Body of pancreas (tissue), 4 donors: ENCODE measurements at regions not wholly inside any gene's neighbourhood (a gene's known extent, or its start where the extent isn't known, plus 50 kb on each side); places are given as distances from the start of the nearest gene placed in this dataset.

Source experiments
- ATAC-seq: fragments of 150-250 bp; one replicate; pipeline ENCODE4 v1.9.1; 2016
- DNase-seq, 4 donors: peaks; one replicate each; pipeline ENCODE4 v3.0.0-alpha.2; 2019
- H3K27ac ChIP-seq, 4 donors: fragments of 200-600 bp; sonication (generic); 1 replicate in 3 of 4; 2 replicates in 1 of 4; pipeline versions ENCODE4 v1.5.1 to v1.6.1; 2016 to 2019; ENCODE audit warnings: mild to moderate bottlenecking in 1 of 4, mixed read lengths in 1 of 4, moderate library complexity in 1 of 4
- H3K27me3 ChIP-seq, 2 donors: fragments of 200-600 bp; sonication (generic); one replicate each; pipeline ENCODE4 v1.6.0; 2016; ENCODE audit warnings: mild to moderate bottlenecking in 1 of 2
- H3K36me3 ChIP-seq, 2 donors: fragments of 200-600 bp; sonication (generic); replicated peaks in 1 of 2; 2 replicates each; pipeline ENCODE4 v1.5.1; 2016; ENCODE audit warnings: low read depth in 2 of 2; ENCODE audit not compliant: insufficient read depth in 1 of 2
- H3K4me1 ChIP-seq: fragments of 200-600 bp; sonication (generic); one replicate; pipeline ENCODE4 v1.6.0; 2016
- H3K4me3 ChIP-seq, 2 donors: fragments of 200-600 bp; sonication (generic); 1 replicate in 1 of 2; 2 replicates in 1 of 2; pipeline ENCODE4 v1.5.1; 2016 to 2019
- H3K9me3 ChIP-seq, 3 donors: fragments of 200-600 bp; sonication (generic); 1 replicate in 2 of 3; 2 replicates in 1 of 3; pipeline ENCODE4 v1.5.1; 2016
- CTCF ChIP-seq, 7 experiments: fragments of 450-650 bp in 4 of 7; fragments of 200-600 bp in 3 of 7; sonication (generic) in 3 of 7; IDR thresholded peaks; one replicate each; pipeline ENCODE4 v1.5.1; 2016 to 2019; ENCODE audit warnings: antibody characterized with exemption in 7 of 7
- POLR2A ChIP-seq, 3 donors: fragments of 450-650 bp; IDR thresholded peaks; one replicate each; pipeline ENCODE4 v1.6.1; 2016; ENCODE audit warnings: antibody characterized with exemption in 3 of 3, mild to moderate bottlenecking in 2 of 3
- WGBS, 2 donors: methylation state at CpG; one replicate each; pipeline ENCODE4 v1.1.5; 2017; 5-methylcytosine and 5-hydroxymethylcytosine counted together
- intact Hi-C: fragments of 100-400 bp; cut with DNase I; formaldehyde crosslinking; loops from one replicate; pipeline ENCODE4 v1.15.1; 2023

- H3K36me3 ChIP-seq: no peaks in the 10 kb centered on the region
- H3K27me3 ChIP-seq: no peaks in the 10 kb centered on the region
- H3K27ac ChIP-seq: peak overlapping the region in 2 of 4 donors; percentile 1 to 39
- H3K4me3 ChIP-seq: no peak overlapping the region
- no peak for ATAC-seq
- TF ChIP-seq CTCF (IDR thresholded peaks at IDR 0.05) (no peak), POLR2A (IDR thresholded peaks at IDR 0.05) (no peak)
- no peaks in the 10 kb centered on the region for H3K9me3 ChIP-seq
- peaks cover 65% of the 10 kb centered on the region for H3K4me1 ChIP-seq
- no peak for DNase-seq
- 49 to 52% methylated on average over 3 of the region's 3 CpGs for WGBS, 2 donors
- intact Hi-C loops: no loop called here
These were observed 178.1 kb upstream of the MARCKS start for GRCh38 chr6:113679051-113679450.

- no peak for DNase-seq
- H3K9me3 ChIP-seq: no peaks in the 10 kb centered on the region
- no peak overlapping the region for H3K4me3 ChIP-seq
- TF ChIP-seq POLR2A (IDR thresholded peaks at IDR 0.05) (no peak), CTCF (IDR thresholded peaks at IDR 0.05) (no peak)
- intact Hi-C loops: no loop called here
- no peaks in the 10 kb centered on the region for H3K36me3 ChIP-seq
- peak overlapping the region in 1 of 4 donors; percentile 22 for H3K27ac ChIP-seq
- ATAC-seq: no peak
- WGBS, 2 donors: 60 to 73% methylated on average over 2 of the region's 2 CpGs
- H3K4me1 ChIP-seq: peaks cover 63% of the 10 kb centered on the region
- H3K27me3 ChIP-seq: no peaks in the 10 kb centered on the region
These were observed 176.8 kb upstream of the MARCKS start for GRCh38 chr6:113680301-113680700.

GRCh38 chr6:113683968-113684367 is 173.2 kb upstream of the MARCKS start:
- H3K36me3 ChIP-seq: no peaks in the 10 kb centered on the region
- peaks cover 52% of the 10 kb centered on the region for H3K4me1 ChIP-seq
- TF ChIP-seq CTCF (IDR thresholded peaks at IDR 0.05) (no peak), POLR2A (IDR thresholded peaks at IDR 0.05) (no peak)
- H3K27me3 ChIP-seq: no peaks in the 10 kb centered on the region
- ATAC-seq: no peak
- peak overlapping the region in 2 of 4 donors; percentile 57 to 62 for H3K27ac ChIP-seq
- DNase-seq: no peak
- H3K9me3 ChIP-seq: no peaks in the 10 kb centered on the region
- 94 to 96% methylated on average over 3 of the region's 3 CpGs for WGBS, 2 donors
- H3K4me3 ChIP-seq: no peak overlapping the region
- intact Hi-C loops: no loop called here

GRCh38 chr6:113684382-113684901 is 172.7 kb upstream of the MARCKS start:
- intact Hi-C loops: no loop called here
- ATAC-seq (peak; percentile 79), DNase-seq (peak in 1 of 4 donors; percentile 46)
- no peak for TF ChIP-seq CTCF (IDR thresholded peaks at IDR 0.05)
- TF ChIP-seq POLR2A (IDR thresholded peaks at IDR 0.05): peak in 2 of 3 donors; percentile 12 to 28
- WGBS, 2 donors: 12 to 19% methylated on average over 2 of the region's 2 CpGs
- no peaks in the 10 kb centered on the region for H3K36me3 ChIP-seq
- no peak overlapping the region for H3K4me3 ChIP-seq
- H3K9me3 ChIP-seq: no peaks in the 10 kb centered on the region
- H3K27ac ChIP-seq: peak overlapping the region in 2 of 4 donors; percentile 57 to 62
- H3K4me1 ChIP-seq: peaks cover 47% of the 10 kb centered on the region
- H3K27me3 ChIP-seq: no peaks in the 10 kb centered on the region

- Histone ChIP-seq H3K4me1 (peaks cover 46% of the 10 kb centered on the region), H3K9me3 (no peaks in the 10 kb centered on the region), H3K27me3 (no peaks in the 10 kb centered on the region), H3K4me3 (no peak overlapping the region), H3K36me3 (no peaks in the 10 kb centered on the region), H3K27ac (peak overlapping the region in 3 of 4 donors; percentile 18 to 62 (median 23))
- WGBS, 2 donors: 26 to 40% methylated on average over 1 of the region's 1 CpG
- intact Hi-C loops: no loop called here
- DNase-seq (no peak), ATAC-seq (no peak)
- TF ChIP-seq CTCF (IDR thresholded peaks at IDR 0.05) (no peak), POLR2A (IDR thresholded peaks at IDR 0.05) (no peak)
These were observed 171.1 kb upstream of the MARCKS start for GRCh38 chr6:113686049-113686448.
